H9 (cell line): ENCODE measurements at regions not wholly inside any gene's neighbourhood (a gene's known extent, or its start where the extent isn't known, plus 50 kb on each side); places are given as distances from the start of the nearest gene placed in this dataset.

Experiments used
- DNase-seq: peaks from one replicate; pipeline ENCODE4 v3.0.0-alpha.2; 2017
- H2AFZ ChIP-seq: one replicate; pipeline ENCODE4 v1.6.1; 2013; ENCODE audit warnings: mild to moderate bottlenecking, low read length, control low read depth, moderate library complexity
- H2AK5ac ChIP-seq: 2 replicates; pipeline ENCODE4 v1.6.1; 2013; ENCODE audit warnings: low read length, control low read depth, mixed read lengths; ENCODE audit not compliant: insufficient read length
- H2BK120ac ChIP-seq: one replicate; pipeline ENCODE4 v1.6.1; 2013; ENCODE audit warnings: low read depth, mild to moderate bottlenecking, low read length, control low read depth, inconsistent platforms; ENCODE audit not compliant: poor library complexity, severe bottlenecking
- H2BK12ac ChIP-seq: 2 replicates; pipeline ENCODE4 v1.6.1; 2013; ENCODE audit warnings: low read length, control low read depth, mixed read lengths, low read depth; ENCODE audit not compliant: insufficient read length
- H2BK15ac ChIP-seq: 2 replicates; pipeline ENCODE4 v1.6.1; 2013; ENCODE audit warnings: low read depth, low read length, control low read depth
- H2BK20ac ChIP-seq: one replicate; pipeline ENCODE4 v1.6.1; 2013; ENCODE audit warnings: low read depth, mild to moderate bottlenecking, low read length, control low read depth, inconsistent platforms; ENCODE audit not compliant: poor library complexity, severe bottlenecking
- H2BK5ac ChIP-seq: 2 replicates; pipeline ENCODE4 v1.6.1; 2013; ENCODE audit warnings: low read length, control low read depth, mixed read lengths; ENCODE audit not compliant: insufficient read length
- H3K14ac ChIP-seq: 2 replicates; pipeline ENCODE4 v1.6.1; 2013; ENCODE audit warnings: low read length, control low read depth; ENCODE audit not compliant: insufficient read depth
- H3K18ac ChIP-seq: 2 replicates; pipeline ENCODE4 v1.6.1; 2013; ENCODE audit warnings: low read depth, mild to moderate bottlenecking, mixed read lengths, low read length, control low read depth; ENCODE audit not compliant: insufficient read length
- H3K23ac ChIP-seq: 2 replicates; pipeline ENCODE4 v1.6.1; 2013; ENCODE audit warnings: low read length, control low read depth, mixed read lengths, low read depth; ENCODE audit not compliant: insufficient read length
- H3K23me2 ChIP-seq: 2 replicates; pipeline ENCODE4 v1.6.1; 2013; ENCODE audit warnings: low read depth, mild to moderate bottlenecking, mixed read lengths, low read length, control low read depth; ENCODE audit not compliant: insufficient read length, poor library complexity, severe bottlenecking
- H3K27ac ChIP-seq: 2 replicates; pipeline ENCODE4 v1.5.1; 2013; ENCODE audit warnings: low read length, control low read depth, mixed read lengths, low read depth; ENCODE audit not compliant: insufficient read length
- H3K27me3 ChIP-seq: 2 replicates; pipeline ENCODE4 v1.6.1; 2013; ENCODE audit warnings: low read length, control low read depth, inconsistent platforms; ENCODE audit not compliant: insufficient read depth
- H3K4ac ChIP-seq: 2 replicates; pipeline ENCODE4 v1.6.1; 2013; ENCODE audit warnings: low read depth, mild to moderate bottlenecking, control low read depth, inconsistent platforms, low read length, moderate library complexity
- H3K4me1 ChIP-seq: 2 replicates; pipeline ENCODE4 v1.6.1; 2013; ENCODE audit warnings: low read length, control low read depth, inconsistent platforms; ENCODE audit not compliant: insufficient read depth
- H3K4me2 ChIP-seq: 2 replicates; pipeline ENCODE4 v1.6.1; 2013; ENCODE audit warnings: low read length, control low read depth, mixed read lengths; ENCODE audit not compliant: insufficient read length, insufficient read depth
- H3K56ac ChIP-seq: 2 replicates; pipeline ENCODE4 v1.6.1; 2013; ENCODE audit warnings: low read depth, mild to moderate bottlenecking, mixed read lengths, low read length, control low read depth; ENCODE audit not compliant: insufficient read length
- H3K79me1 ChIP-seq: 2 replicates; pipeline ENCODE4 v1.6.1; 2013; ENCODE audit warnings: low read depth, mild to moderate bottlenecking, moderate library complexity, low read length, control low read depth, inconsistent platforms; ENCODE audit not compliant: insufficient read depth, poor library complexity, severe bottlenecking
- H3K79me2 ChIP-seq: 2 replicates; pipeline ENCODE4 v1.6.1; 2013; ENCODE audit warnings: low read length, control low read depth, inconsistent platforms; ENCODE audit not compliant: insufficient read depth
- H3K9ac ChIP-seq: 2 replicates; pipeline ENCODE4 v1.6.1; 2013; ENCODE audit warnings: low read length, control low read depth, mixed read lengths; ENCODE audit not compliant: insufficient read length; ENCODE audit errors: extremely low read depth
- H3K9me3 ChIP-seq: one replicate; pipeline ENCODE4 v1.6.1; 2013; ENCODE audit warnings: low read depth, low read length, inconsistent platforms; ENCODE audit not compliant: control insufficient read depth
- H3T11ph ChIP-seq: one replicate; pipeline ENCODE4 v1.6.1; 2013; ENCODE audit warnings: mild to moderate bottlenecking, low read length, control low read depth, inconsistent platforms
- H4K20me1 ChIP-seq: one replicate; pipeline ENCODE4 v1.6.1; 2013; ENCODE audit not compliant: control insufficient read depth, insufficient read length, insufficient read depth
- H4K5ac ChIP-seq: 2 replicates; pipeline ENCODE4 v1.6.1; 2013; ENCODE audit warnings: low read depth, mild to moderate bottlenecking, mixed read lengths, low read length, control low read depth; ENCODE audit not compliant: insufficient read length
- H4K8ac ChIP-seq: replicated peaks from 2 replicates; pipeline ENCODE4 v1.6.1; 2013; ENCODE audit warnings: low read length, control low read depth, mixed read lengths, low read depth; ENCODE audit not compliant: insufficient read length
- H4K91ac ChIP-seq: 2 replicates; pipeline ENCODE4 v1.6.1; 2013; ENCODE audit warnings: low read depth, mild to moderate bottlenecking, moderate library complexity, mixed read lengths, low read length, control low read depth; ENCODE audit not compliant: insufficient read length
- H3K27ac Mint-ChIP-seq, 3 experiments: 2 replicates in 2 of 3; 3 replicates in 1 of 3; pipeline ENCODE4 v1.8.0; 2020 to 2021; ENCODE audit warnings: mixed read lengths in 3 of 3, mild to moderate bottlenecking in 1 of 3, moderate library complexity in 1 of 3
- H3K27me3 Mint-ChIP-seq: 2 replicates; pipeline ENCODE4 v1.8.0; 2021; ENCODE audit warnings: low read depth, mild to moderate bottlenecking, moderate library complexity, mixed read lengths
- H3K36me3 Mint-ChIP-seq, 3 experiments: 2 replicates in 2 of 3; 3 replicates in 1 of 3; pipeline ENCODE4 v1.8.0; 2020 to 2021; ENCODE audit warnings: low read depth in 3 of 3, mixed read lengths in 3 of 3; ENCODE audit not compliant: insufficient read depth in 1 of 3
- H3K4me1 Mint-ChIP-seq, 2 experiments: 2 replicates each; pipeline ENCODE4 v1.8.0; 2020; ENCODE audit warnings: mixed read lengths in 2 of 2
- H3K4me3 Mint-ChIP-seq, 2 experiments: 2 replicates in 1 of 2; 3 replicates in 1 of 2; pipeline ENCODE4 v1.8.0; 2020 to 2021; ENCODE audit warnings: mild to moderate bottlenecking in 2 of 2, mixed read lengths in 2 of 2, moderate library complexity in 1 of 2
- H3K9me3 Mint-ChIP-seq, 2 experiments: 2 replicates in 1 of 2; 3 replicates in 1 of 2; pipeline ENCODE4 v1.8.0; 2020; ENCODE audit warnings: mild to moderate bottlenecking in 2 of 2, mixed read lengths in 2 of 2, moderate library complexity in 1 of 2
- CTCF ChIP-seq: fragments of 200-600 bp; sonication (generic); conservative IDR thresholded peaks from 3 replicates; pipeline ENCODE4 v1.8.0; 2021; ENCODE audit warnings: antibody characterized with exemption, mild to moderate bottlenecking
- WGBS: extraction: QIAGEN DNeasy Blood & Tissue Kit; methylation state at CpG from one replicate; pipeline ENCODE4 v1.1.7; 2013; ENCODE audit warnings: missing lambda C conversion rate, low lambda C conversion rate, mixed read lengths; ENCODE audit not compliant: insufficient read length; ENCODE audit errors: extremely low coverage; 5-methylcytosine and 5-hydroxymethylcytosine counted together

GRCh38 chr15:97600190-97600589 lies 360.3 kb upstream of the ARRDC4 start:
- Mint-ChIP-seq H3K27me3 (no peaks in the 10 kb centered on the region), H3K4me3 (no peak overlapping the region), H3K36me3 (no peaks in the 10 kb centered on the region), H3K27ac (no peak overlapping the region), H3K4me1 (peaks cover 0 to 3% of the 10 kb centered on the region in 2 experiments; a peak in 1 of 4 replicates), H3K9me3 (no peaks in the 10 kb centered on the region)
- no peaks in the 10 kb centered on the region for H3K79me2 ChIP-seq
- no peak overlapping the region for H3K56ac ChIP-seq
- no peak overlapping the region for H4K5ac ChIP-seq
- TF ChIP-seq CTCF, result no peak
- H2AK5ac ChIP-seq, result no peak overlapping the region
- H2AFZ ChIP-seq, result no peak overlapping the region
- H3K79me1 ChIP-seq, result no peaks in the 10 kb centered on the region
- no peaks in the 10 kb centered on the region for H3K9me3 ChIP-seq
- H3K9ac ChIP-seq, result no peak overlapping the region
- no peak overlapping the region for H3K27ac ChIP-seq
- H3K27me3 ChIP-seq, result no peaks in the 10 kb centered on the region
- no peak overlapping the region for H3K4me2 ChIP-seq
- no peak overlapping the region for H2BK20ac ChIP-seq
- H2BK15ac ChIP-seq, result no peak overlapping the region
- H3K23me2 ChIP-seq, result no peaks in the 10 kb centered on the region
- no peak overlapping the region for H3K23ac ChIP-seq
- H2BK120ac ChIP-seq, result no peak overlapping the region
- no peak overlapping the region for H2BK12ac ChIP-seq
- H4K20me1 ChIP-seq, result no peaks in the 10 kb centered on the region
- no peak for DNase-seq
- H4K8ac ChIP-seq, result no peak overlapping the region
- no peak overlapping the region for H3T11ph ChIP-seq
- no peak overlapping the region for H3K18ac ChIP-seq
- no peak overlapping the region for H2BK5ac ChIP-seq
- no peak overlapping the region for H4K91ac ChIP-seq
- H3K4me1 ChIP-seq, result no peaks in the 10 kb centered on the region
- WGBS, result no CpG with 5 or more reads among the region's 5 CpGs
- no peak overlapping the region for H3K4ac ChIP-seq
- no peak overlapping the region for H3K14ac ChIP-seq
